ENCODE measurements at regions not wholly inside any gene's neighbourhood (a gene's known extent, or its start where the extent isn't known, plus 50 kb on each side); places are given as distances from the start of the nearest gene placed in this dataset.

DNA sequence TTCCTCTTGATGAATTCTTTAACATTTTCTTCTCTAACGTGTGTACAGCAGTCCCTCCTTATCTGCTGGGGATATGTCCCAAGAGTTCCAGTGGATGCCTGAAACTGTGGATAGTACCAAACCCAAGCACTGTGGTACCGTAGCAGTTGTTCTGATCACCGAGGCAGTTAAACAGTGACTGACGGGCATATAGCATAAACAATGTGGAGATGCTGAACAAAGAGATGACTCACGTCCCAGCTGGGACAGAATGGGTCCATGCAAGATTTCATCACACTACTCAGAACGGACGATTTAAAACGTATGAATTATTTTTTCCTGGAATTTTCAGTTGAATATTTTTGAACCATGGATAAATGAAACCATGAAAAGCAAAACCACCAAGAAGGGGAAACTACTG is 54.5 kb upstream of the SPAG16 start:
- BruUV-seq (replicated peaks), result no TSS peak
- Histone ChIP-seq H3K27ac (ENCODE audit: low read length) (no peak overlapping the region), H3K27me3 (ENCODE audit: control insufficient read depth, insufficient read depth, low read length) (no peaks in the 10 kb centered on the region), H3K4me1 (ENCODE audit: control insufficient read depth, insufficient read depth, low read length) (no peaks in the 10 kb centered on the region), H3K9me3 (ENCODE audit: control insufficient read depth, insufficient read depth, low read depth, low read length) (no peaks in the 10 kb centered on the region), H3K4me3 (ENCODE audit: low read depth in 2 of 2, low read length in 2 of 2) (no peak overlapping the region), H3K36me3 (ENCODE audit: control insufficient read depth, insufficient read depth, low read length) (no peaks in the 10 kb centered on the region)
- no peak for DNase-seq (ENCODE audit: low read depth, low spot score)
- ChIA-PET POLR2A (no interaction called here), CTCF (no interaction called here)
- ATAC-seq, result no peak
- intact Hi-C loops (cut with micrococcal nuclease; ENCODE audit: unreplicated experiment), result loop anchor here (10.0 kb wide), 1 partner anchor 545 kb away; no protein-coding TSS in a partner anchor
- TF ChIP-seq, protein P1, sequence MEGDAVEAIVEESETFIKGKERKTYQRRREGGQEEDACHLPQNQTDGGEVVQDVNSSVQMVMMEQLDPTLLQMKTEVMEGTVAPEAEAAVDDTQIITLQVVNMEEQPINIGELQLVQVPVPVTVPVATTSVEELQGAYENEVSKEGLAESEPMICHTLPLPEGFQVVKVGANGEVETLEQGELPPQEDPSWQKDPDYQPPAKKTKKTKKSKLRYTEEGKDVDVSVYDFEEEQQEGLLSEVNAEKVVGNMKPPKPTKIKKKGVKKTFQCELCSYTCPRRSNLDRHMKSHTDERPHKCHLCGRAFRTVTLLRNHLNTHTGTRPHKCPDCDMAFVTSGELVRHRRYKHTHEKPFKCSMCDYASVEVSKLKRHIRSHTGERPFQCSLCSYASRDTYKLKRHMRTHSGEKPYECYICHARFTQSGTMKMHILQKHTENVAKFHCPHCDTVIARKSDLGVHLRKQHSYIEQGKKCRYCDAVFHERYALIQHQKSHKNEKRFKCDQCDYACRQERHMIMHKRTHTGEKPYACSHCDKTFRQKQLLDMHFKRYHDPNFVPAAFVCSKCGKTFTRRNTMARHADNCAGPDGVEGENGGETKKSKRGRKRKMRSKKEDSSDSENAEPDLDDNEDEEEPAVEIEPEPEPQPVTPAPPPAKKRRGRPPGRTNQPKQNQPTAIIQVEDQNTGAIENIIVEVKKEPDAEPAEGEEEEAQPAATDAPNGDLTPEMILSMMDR (IDR thresholded peaks at IDR 0.05), result no peak
- TF ChIP-seq POLR2AphosphoS5 (IDR thresholded peaks at IDR 0.05; ENCODE audit: low read depth, low read length) (no peak), SIN3A (IDR thresholded peaks at IDR 0.05; ENCODE audit: borderline replicate concordance, insufficient read depth, low read depth, low read length) (no peak), TCF7L2 (IDR thresholded peaks at IDR 0.05; ENCODE audit: low read depth, low read length) (no peak)
- TF ChIP-seq, protein P2, sequence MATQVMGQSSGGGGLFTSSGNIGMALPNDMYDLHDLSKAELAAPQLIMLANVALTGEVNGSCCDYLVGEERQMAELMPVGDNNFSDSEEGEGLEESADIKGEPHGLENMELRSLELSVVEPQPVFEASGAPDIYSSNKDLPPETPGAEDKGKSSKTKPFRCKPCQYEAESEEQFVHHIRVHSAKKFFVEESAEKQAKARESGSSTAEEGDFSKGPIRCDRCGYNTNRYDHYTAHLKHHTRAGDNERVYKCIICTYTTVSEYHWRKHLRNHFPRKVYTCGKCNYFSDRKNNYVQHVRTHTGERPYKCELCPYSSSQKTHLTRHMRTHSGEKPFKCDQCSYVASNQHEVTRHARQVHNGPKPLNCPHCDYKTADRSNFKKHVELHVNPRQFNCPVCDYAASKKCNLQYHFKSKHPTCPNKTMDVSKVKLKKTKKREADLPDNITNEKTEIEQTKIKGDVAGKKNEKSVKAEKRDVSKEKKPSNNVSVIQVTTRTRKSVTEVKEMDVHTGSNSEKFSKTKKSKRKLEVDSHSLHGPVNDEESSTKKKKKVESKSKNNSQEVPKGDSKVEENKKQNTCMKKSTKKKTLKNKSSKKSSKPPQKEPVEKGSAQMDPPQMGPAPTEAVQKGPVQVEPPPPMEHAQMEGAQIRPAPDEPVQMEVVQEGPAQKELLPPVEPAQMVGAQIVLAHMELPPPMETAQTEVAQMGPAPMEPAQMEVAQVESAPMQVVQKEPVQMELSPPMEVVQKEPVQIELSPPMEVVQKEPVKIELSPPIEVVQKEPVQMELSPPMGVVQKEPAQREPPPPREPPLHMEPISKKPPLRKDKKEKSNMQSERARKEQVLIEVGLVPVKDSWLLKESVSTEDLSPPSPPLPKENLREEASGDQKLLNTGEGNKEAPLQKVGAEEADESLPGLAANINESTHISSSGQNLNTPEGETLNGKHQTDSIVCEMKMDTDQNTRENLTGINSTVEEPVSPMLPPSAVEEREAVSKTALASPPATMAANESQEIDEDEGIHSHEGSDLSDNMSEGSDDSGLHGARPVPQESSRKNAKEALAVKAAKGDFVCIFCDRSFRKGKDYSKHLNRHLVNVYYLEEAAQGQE (IDR thresholded peaks at IDR 0.05; ENCODE audit: insufficient read depth in 1 of 2, low read depth in 2 of 2, low read length in 1 of 2), result no peak
- in situ Hi-C loops (cut with HindIII; ENCODE audit: low pct_unique_long_range_greater_than_20kb, low sequenced_read_pairs), result no loop called here

DNA sequence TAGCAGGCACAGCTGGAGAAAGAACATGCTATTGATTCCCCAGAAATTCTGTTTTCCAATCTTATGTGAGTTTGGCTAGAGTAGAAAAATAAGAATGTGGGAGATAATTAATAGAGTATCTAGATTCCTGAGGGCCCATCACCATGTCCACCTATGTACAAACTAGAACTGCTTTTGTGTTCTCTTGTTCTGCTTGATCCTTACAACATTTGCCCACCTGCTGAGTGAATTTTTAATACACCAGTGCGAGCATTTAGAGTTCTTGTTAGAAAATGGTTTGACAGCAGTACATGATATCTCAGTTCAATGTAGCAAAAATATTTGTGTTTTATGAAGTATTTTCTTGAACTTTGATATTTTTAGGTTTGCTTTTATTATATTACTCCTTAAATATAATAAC is 52.3 kb upstream of the SPAG16 start:
- H3K4me1 ChIP-seq (ENCODE audit: control insufficient read depth, insufficient read depth, low read length), result no peaks in the 10 kb centered on the region
- ATAC-seq, result no peak
- H3K36me3 ChIP-seq (ENCODE audit: control insufficient read depth, insufficient read depth, low read length), result no peaks in the 10 kb centered on the region
- POLR2A ChIA-PET, result no interaction called here
- H3K9me3 ChIP-seq (ENCODE audit: control insufficient read depth, insufficient read depth, low read depth, low read length), result no peaks in the 10 kb centered on the region
- no peak overlapping the region for H3K27ac ChIP-seq (ENCODE audit: low read length)
- intact Hi-C loops (cut with micrococcal nuclease; ENCODE audit: unreplicated experiment), result loop anchor here (10.0 kb wide), 1 partner anchor 547 kb away; no protein-coding TSS in a partner anchor
- no peak overlapping the region for H3K4me3 ChIP-seq (ENCODE audit: low read depth in 2 of 2, low read length in 2 of 2)
- CTCF ChIA-PET, result no interaction called here
- no peak for DNase-seq (ENCODE audit: low read depth, low spot score)
- no peak for TF ChIP-seq TCF7L2 (IDR thresholded peaks at IDR 0.05; ENCODE audit: low read depth, low read length)
- no peak for TF ChIP-seq SIN3A (IDR thresholded peaks at IDR 0.05; ENCODE audit: borderline replicate concordance, insufficient read depth, low read depth, low read length)
- TF ChIP-seq, protein P2 (IDR thresholded peaks at IDR 0.05; ENCODE audit: insufficient read depth in 1 of 2, low read depth in 2 of 2, low read length in 1 of 2), result no peak
- TF ChIP-seq, protein P1 (IDR thresholded peaks at IDR 0.05), result no peak
- TF ChIP-seq POLR2AphosphoS5 (IDR thresholded peaks at IDR 0.05; ENCODE audit: low read depth, low read length), result no peak
- no peaks in the 10 kb centered on the region for H3K27me3 ChIP-seq (ENCODE audit: control insufficient read depth, insufficient read depth, low read length)
- in situ Hi-C loops (cut with HindIII; ENCODE audit: low pct_unique_long_range_greater_than_20kb, low sequenced_read_pairs), result no loop called here
- no TSS peak for BruUV-seq (replicated peaks)

Measured in Panc1 (cell line).